ENCODE measurements at regions not wholly inside any gene's neighbourhood (a gene's known extent, or its start where the extent isn't known, plus 50 kb on each side); places are given as distances from the start of the nearest gene placed in this dataset.
"Not testable (repeated sequence)": the region's sequence is repeated elsewhere in the genome, so short reads cannot be mapped to it uniquely, and the experiment has no call there.

- in situ Hi-C loops (cut with HindIII; ENCODE audit: low sequenced_read_pairs), result no loop called here
Measured at GRCh38 chr1:94362466-94363058, 55.6 kb upstream of the ABCD3 start.

GRCh38 chr1:94358630-94359599 lies 59.3 kb upstream of the ABCD3 start:
- in situ Hi-C loops (cut with HindIII; ENCODE audit: low sequenced_read_pairs), result no loop called here

GRCh38 chr1:94357661-94358060 lies 60.5 kb upstream of the ABCD3 start:
- in situ Hi-C loops (cut with HindIII; ENCODE audit: low sequenced_read_pairs), result no loop called here

- in situ Hi-C loops (cut with HindIII; ENCODE audit: low sequenced_read_pairs), result no loop called here
Measured at GRCh38 chr1:94355485-94355980, 62.7 kb upstream of the ABCD3 start.

- in situ Hi-C loops (cut with HindIII; ENCODE audit: low sequenced_read_pairs), result no loop called here
Measured at GRCh38 chr1:94351481-94351880, 66.7 kb upstream of the ABCD3 start.

- in situ Hi-C loops (cut with HindIII; ENCODE audit: low sequenced_read_pairs), result no loop called here
Measured at GRCh38 chr1:94350350-94350924, 67.8 kb upstream of the ABCD3 start.

GRCh38 chr1:94349853-94350252 lies 68.3 kb upstream of the ABCD3 start:
- in situ Hi-C loops (cut with HindIII; ENCODE audit: low sequenced_read_pairs), result no loop called here

GRCh38 chr1:94348386-94348785 lies 69.8 kb upstream of the ABCD3 start:
- in situ Hi-C loops (cut with HindIII; ENCODE audit: low sequenced_read_pairs), result not testable (repeated sequence)

- in situ Hi-C loops (cut with HindIII; ENCODE audit: low sequenced_read_pairs), result no loop called here
Measured at GRCh38 chr1:94345148-94345721, 73.0 kb upstream of the ABCD3 start.

GRCh38 chr1:94342416-94342815 lies 75.8 kb upstream of the ABCD3 start:
- in situ Hi-C loops (cut with HindIII; ENCODE audit: low sequenced_read_pairs), result no loop called here

GRCh38 chr1:94339206-94339927 lies 78.8 kb upstream of the ABCD3 start:
- in situ Hi-C loops (cut with HindIII; ENCODE audit: low sequenced_read_pairs), result loop anchor here (10.0 kb wide), 1 partner anchor 315 kb away; no protein-coding TSS in a partner anchor

- in situ Hi-C loops (cut with HindIII; ENCODE audit: low sequenced_read_pairs), result loop anchor here (10.0 kb wide), 1 partner anchor 312 kb away; no protein-coding TSS in a partner anchor
Measured at GRCh38 chr1:94336991-94337390, 81.2 kb upstream of the ABCD3 start.

- in situ Hi-C loops (cut with HindIII; ENCODE audit: low sequenced_read_pairs), result loop anchor here (10.0 kb wide), 1 partner anchor 311 kb away; no protein-coding TSS in a partner anchor
Measured at GRCh38 chr1:94335950-94336349, 82.2 kb upstream of the ABCD3 start.

- in situ Hi-C loops (cut with HindIII; ENCODE audit: low sequenced_read_pairs), result loop anchor here (10.0 kb wide), 1 partner anchor 311 kb away; no protein-coding TSS in a partner anchor
Measured at GRCh38 chr1:94335447-94335846, 82.7 kb upstream of the ABCD3 start.

GRCh38 chr1:94334764-94335163 lies 83.4 kb upstream of the ABCD3 start:
- in situ Hi-C loops (cut with HindIII; ENCODE audit: low sequenced_read_pairs), result loop anchor here (10.0 kb wide), 1 partner anchor 310 kb away; no protein-coding TSS in a partner anchor

- in situ Hi-C loops (cut with HindIII; ENCODE audit: low sequenced_read_pairs), result loop anchor here (10.0 kb wide), 1 partner anchor 308 kb away; no protein-coding TSS in a partner anchor
Measured at GRCh38 chr1:94332952-94333351, 85.2 kb upstream of the ABCD3 start.

- in situ Hi-C loops (cut with HindIII; ENCODE audit: low sequenced_read_pairs), result loop anchor here (10.0 kb wide), 1 partner anchor 308 kb away; no protein-coding TSS in a partner anchor
Measured at GRCh38 chr1:94332516-94332915, 85.7 kb upstream of the ABCD3 start.

- in situ Hi-C loops (cut with HindIII; ENCODE audit: low sequenced_read_pairs), result loop anchor here (10.0 kb wide), 1 partner anchor 305 kb away; no protein-coding TSS in a partner anchor
Measured at GRCh38 chr1:94329986-94330385, 88.2 kb upstream of the ABCD3 start.

- in situ Hi-C loops (cut with HindIII; ENCODE audit: low sequenced_read_pairs), result no loop called here
Measured at GRCh38 chr1:94329276-94329675, 88.9 kb upstream of the ABCD3 start.
